ENCODE measurements at regions not wholly inside any gene's neighbourhood (a gene's known extent, or its start where the extent isn't known, plus 50 kb on each side); places are given as distances from the start of the nearest gene placed in this dataset.

DNA sequence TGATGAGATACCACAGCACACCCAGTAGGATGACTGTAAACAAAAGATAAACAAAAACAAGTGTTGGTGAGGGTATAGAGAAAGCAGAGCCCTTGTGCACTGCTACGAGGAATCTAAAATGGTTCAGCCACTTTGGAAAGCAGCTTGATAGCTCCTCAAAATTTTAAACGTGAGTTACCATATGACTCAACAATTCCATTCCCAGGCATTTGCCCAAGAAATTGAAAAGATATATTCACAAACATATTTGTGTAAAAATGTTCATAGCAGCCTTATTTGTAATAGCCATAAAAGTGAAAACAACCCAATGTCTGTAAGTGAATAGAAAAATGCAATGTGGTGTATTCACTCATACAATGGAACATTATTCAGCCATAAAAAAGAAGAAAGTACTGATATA lies 141.0 kb upstream of the BTBD3 start:
- TF ChIP-seq SIN3A (IDR thresholded peaks at IDR 0.05; ENCODE audit: borderline replicate concordance, insufficient read depth, low read length) (no peak), POLR2AphosphoS5 (IDR thresholded peaks at IDR 0.05; ENCODE audit: low read depth, low read length) (no peak), TAF1 (IDR thresholded peaks at IDR 0.05; ENCODE audit: borderline replicate concordance, insufficient read depth, low read length) (no peak)
- TF ChIP-seq, protein P1, sequence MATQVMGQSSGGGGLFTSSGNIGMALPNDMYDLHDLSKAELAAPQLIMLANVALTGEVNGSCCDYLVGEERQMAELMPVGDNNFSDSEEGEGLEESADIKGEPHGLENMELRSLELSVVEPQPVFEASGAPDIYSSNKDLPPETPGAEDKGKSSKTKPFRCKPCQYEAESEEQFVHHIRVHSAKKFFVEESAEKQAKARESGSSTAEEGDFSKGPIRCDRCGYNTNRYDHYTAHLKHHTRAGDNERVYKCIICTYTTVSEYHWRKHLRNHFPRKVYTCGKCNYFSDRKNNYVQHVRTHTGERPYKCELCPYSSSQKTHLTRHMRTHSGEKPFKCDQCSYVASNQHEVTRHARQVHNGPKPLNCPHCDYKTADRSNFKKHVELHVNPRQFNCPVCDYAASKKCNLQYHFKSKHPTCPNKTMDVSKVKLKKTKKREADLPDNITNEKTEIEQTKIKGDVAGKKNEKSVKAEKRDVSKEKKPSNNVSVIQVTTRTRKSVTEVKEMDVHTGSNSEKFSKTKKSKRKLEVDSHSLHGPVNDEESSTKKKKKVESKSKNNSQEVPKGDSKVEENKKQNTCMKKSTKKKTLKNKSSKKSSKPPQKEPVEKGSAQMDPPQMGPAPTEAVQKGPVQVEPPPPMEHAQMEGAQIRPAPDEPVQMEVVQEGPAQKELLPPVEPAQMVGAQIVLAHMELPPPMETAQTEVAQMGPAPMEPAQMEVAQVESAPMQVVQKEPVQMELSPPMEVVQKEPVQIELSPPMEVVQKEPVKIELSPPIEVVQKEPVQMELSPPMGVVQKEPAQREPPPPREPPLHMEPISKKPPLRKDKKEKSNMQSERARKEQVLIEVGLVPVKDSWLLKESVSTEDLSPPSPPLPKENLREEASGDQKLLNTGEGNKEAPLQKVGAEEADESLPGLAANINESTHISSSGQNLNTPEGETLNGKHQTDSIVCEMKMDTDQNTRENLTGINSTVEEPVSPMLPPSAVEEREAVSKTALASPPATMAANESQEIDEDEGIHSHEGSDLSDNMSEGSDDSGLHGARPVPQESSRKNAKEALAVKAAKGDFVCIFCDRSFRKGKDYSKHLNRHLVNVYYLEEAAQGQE (IDR thresholded peaks at IDR 0.05; ENCODE audit: insufficient read depth in 1 of 2, low read depth in 2 of 2, low read length in 2 of 2): no peak
